ENCODE measurements at regions not wholly inside any gene's neighbourhood (a gene's known extent, or its start where the extent isn't known, plus 50 kb on each side); places are given as distances from the start of the nearest gene placed in this dataset.

GRCh38 chr4:135281230-135281629, 1079.6 kb upstream of the PABPC4L start:
- Histone ChIP-seq H3K27ac (ENCODE audit: low read depth, low read length) (no peak overlapping the region), H2AFZ (ENCODE audit: low read depth, low read length, severe bottlenecking) (no peak overlapping the region), H4K20me1 (ENCODE audit: low read depth, low read length) (no peaks in the 10 kb centered on the region), H3K9me2 (replicated peaks; ENCODE audit: insufficient read depth, low read length) (no peaks in the 10 kb centered on the region), H3K27me3 (ENCODE audit: low read length) (no peaks in the 10 kb centered on the region), H3K9me3 (ENCODE audit: insufficient read depth, low read length) (no peaks in the 10 kb centered on the region), H3F3A (ENCODE audit: insufficient read depth) (no peaks in the 10 kb centered on the region), H3K4me2 (ENCODE audit: low read depth, low read length, poor library complexity, severe bottlenecking) (no peak overlapping the region), H3K36me3 (ENCODE audit: low read length) (no peaks in the 10 kb centered on the region), H3K9ac (ENCODE audit: low read length) (no peak overlapping the region), H3K4me3 (ENCODE audit: insufficient read depth, low read length, poor library complexity, severe bottlenecking) (no peak overlapping the region), H3K79me2 (ENCODE audit: insufficient read depth, low read length) (no peaks in the 10 kb centered on the region)
- TF ChIP-seq EZH2phosphoT487 (conservative IDR thresholded peaks at IDR 0.05; ENCODE audit: low read length) = no peak
- no peak for TF ChIP-seq CTCF (IDR thresholded peaks at IDR 0.05; ENCODE audit: insufficient read depth, low read length, poor library complexity, severe bottlenecking)

GRCh38 chr4:135277980-135278315, 1076.4 kb upstream of the PABPC4L start:
- no peaks in the 10 kb centered on the region for H3K9me3 ChIP-seq (ENCODE audit: insufficient read depth, low read length)
- no peaks in the 10 kb centered on the region for H3K27me3 ChIP-seq (ENCODE audit: low read length)

GRCh38 chr4:135277068-135277979, 1075.7 kb upstream of the PABPC4L start:
- no peak overlapping the region for H3K9ac ChIP-seq (ENCODE audit: low read length)
- no peaks in the 10 kb centered on the region for H3K79me2 ChIP-seq (ENCODE audit: insufficient read depth, low read length)
- no peak overlapping the region for H3K27ac ChIP-seq (ENCODE audit: low read depth, low read length)
- no peak overlapping the region for H3K4me2 ChIP-seq (ENCODE audit: low read depth, low read length, poor library complexity, severe bottlenecking)
- TF ChIP-seq CTCF (IDR thresholded peaks at IDR 0.05; ENCODE audit: insufficient read depth, low read length, poor library complexity, severe bottlenecking) (no peak), EZH2phosphoT487 (conservative IDR thresholded peaks at IDR 0.05; ENCODE audit: low read length) (no peak)
- H3K4me3 ChIP-seq (ENCODE audit: insufficient read depth, low read length, poor library complexity, severe bottlenecking) = no peak overlapping the region
- H3K9me3 ChIP-seq (ENCODE audit: insufficient read depth, low read length) = no peaks in the 10 kb centered on the region
- H3F3A ChIP-seq (ENCODE audit: insufficient read depth) = no peaks in the 10 kb centered on the region
- no peak overlapping the region for H2AFZ ChIP-seq (ENCODE audit: low read depth, low read length, severe bottlenecking)
- H3K36me3 ChIP-seq (ENCODE audit: low read length) = no peaks in the 10 kb centered on the region
- H3K27me3 ChIP-seq (ENCODE audit: low read length) = no peaks in the 10 kb centered on the region
- no peaks in the 10 kb centered on the region for H4K20me1 ChIP-seq (ENCODE audit: low read depth, low read length)
- no peaks in the 10 kb centered on the region for H3K9me2 ChIP-seq (replicated peaks; ENCODE audit: insufficient read depth, low read length)

More at GRCh38 chr4:135277980-135278315, 1076.4 kb upstream of the PABPC4L start:
- H3K4me3 ChIP-seq (ENCODE audit: insufficient read depth, low read length, poor library complexity, severe bottlenecking) = no peak overlapping the region
- no peak overlapping the region for H3K9ac ChIP-seq (ENCODE audit: low read length)
- no peaks in the 10 kb centered on the region for H3F3A ChIP-seq (ENCODE audit: insufficient read depth)
- no peak for TF ChIP-seq EZH2phosphoT487 (conservative IDR thresholded peaks at IDR 0.05; ENCODE audit: low read length)
- TF ChIP-seq CTCF (IDR thresholded peaks at IDR 0.05; ENCODE audit: insufficient read depth, low read length, poor library complexity, severe bottlenecking) = no peak
- no peak overlapping the region for H2AFZ ChIP-seq (ENCODE audit: low read depth, low read length, severe bottlenecking)
- H3K27ac ChIP-seq (ENCODE audit: low read depth, low read length) = no peak overlapping the region
- no peaks in the 10 kb centered on the region for H4K20me1 ChIP-seq (ENCODE audit: low read depth, low read length)
- no peak overlapping the region for H3K4me2 ChIP-seq (ENCODE audit: low read depth, low read length, poor library complexity, severe bottlenecking)
- no peaks in the 10 kb centered on the region for H3K36me3 ChIP-seq (ENCODE audit: low read length)
- no peaks in the 10 kb centered on the region for H3K9me2 ChIP-seq (replicated peaks; ENCODE audit: insufficient read depth, low read length)
- no peaks in the 10 kb centered on the region for H3K79me2 ChIP-seq (ENCODE audit: insufficient read depth, low read length)

All from SU-DHL-6 (cell line).